GM11168 (cell line): ENCODE measurements at regions not wholly inside any gene's neighbourhood (a gene's known extent, or its start where the extent isn't known, plus 50 kb on each side); places are given as distances from the start of the nearest gene placed in this dataset.

Experiments used
- in situ Hi-C: fragments of 300-500 bp; cut with MboI; formaldehyde crosslinking; loops from one replicate; pipeline ENCODE4 v1.12.0; 2022; ENCODE audit warnings: low sequenced_read_pairs; ENCODE audit not compliant: unreplicated experiment

DNA sequence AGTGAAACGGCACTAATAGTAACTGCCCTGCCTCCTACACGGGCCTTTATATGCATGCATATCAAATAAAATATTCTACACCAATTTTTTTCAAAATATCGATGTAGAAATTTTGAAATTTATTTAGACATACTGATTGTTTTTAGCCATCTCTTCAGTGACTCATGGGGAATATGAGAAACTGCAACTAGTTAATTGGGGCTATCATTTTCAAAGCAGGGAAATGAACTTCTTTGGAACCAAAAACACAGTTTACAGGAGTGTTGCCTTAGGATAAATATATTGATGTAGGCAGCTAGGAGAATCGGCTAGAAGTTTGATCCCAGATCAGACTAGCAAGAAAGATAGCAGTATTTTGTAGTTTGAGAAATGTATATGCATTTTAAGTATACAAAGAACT is 1010.8 kb upstream of the AGA start:
- in situ Hi-C loops, result no loop called here

DNA sequence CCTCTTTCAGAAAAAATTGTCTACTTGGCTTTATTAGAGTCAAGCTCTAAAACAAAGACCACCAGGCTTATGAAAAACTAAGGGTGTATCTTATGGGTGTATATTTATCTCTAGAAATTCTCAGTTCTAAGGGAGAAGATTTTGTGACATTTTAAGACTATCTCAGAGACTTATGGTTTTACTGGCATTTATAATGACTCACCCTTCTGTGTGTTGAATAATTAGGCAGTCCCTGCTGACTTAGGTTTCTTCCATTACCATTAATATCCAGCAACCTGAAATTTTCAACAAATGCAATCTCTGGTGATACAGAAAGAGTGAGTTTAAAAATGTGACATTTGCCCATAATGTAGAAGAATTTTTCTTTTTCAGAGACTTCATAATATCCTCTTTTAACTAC is 1015.0 kb upstream of the AGA start:
- in situ Hi-C loops, result no loop called here

DNA sequence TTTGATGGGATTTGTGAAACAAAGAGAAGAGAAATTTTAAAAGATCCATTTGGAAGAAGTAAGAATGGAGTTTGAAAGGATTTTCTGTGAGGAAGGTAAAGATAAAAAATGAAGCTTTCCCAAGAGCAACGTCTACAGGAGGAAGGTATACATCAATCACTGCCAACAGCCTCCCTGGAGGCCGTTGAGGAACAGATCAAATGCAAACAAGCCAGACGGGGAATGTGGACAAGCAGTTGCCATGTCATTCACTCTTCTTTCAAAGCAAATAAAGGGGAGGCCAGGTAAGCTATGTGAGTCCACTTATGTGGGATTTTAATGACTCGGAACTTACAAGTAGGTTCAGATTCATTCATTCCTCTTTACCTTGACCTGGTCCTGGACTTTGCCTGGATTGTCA is 1020.5 kb upstream of the AGA start:
- in situ Hi-C loops, result no loop called here

DNA sequence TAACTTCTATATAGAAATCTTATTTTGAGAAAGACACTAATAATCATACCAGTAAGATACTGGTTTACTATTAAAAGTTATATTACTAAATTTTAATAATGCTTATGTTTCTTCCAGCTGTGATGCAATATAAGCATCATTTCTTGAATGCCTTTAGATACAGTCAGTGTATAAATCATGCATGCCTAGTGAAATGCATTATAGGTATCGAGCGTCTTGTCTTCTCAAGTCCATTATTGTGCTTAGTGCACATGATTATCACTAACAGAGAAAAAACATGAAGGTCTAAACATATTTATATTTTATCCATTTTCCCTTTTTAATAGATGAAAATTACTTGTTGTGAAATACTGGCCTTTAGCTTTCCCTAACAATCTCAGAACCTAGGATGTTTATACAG is 1021.5 kb upstream of the AGA start:
- in situ Hi-C loops, result no loop called here

DNA sequence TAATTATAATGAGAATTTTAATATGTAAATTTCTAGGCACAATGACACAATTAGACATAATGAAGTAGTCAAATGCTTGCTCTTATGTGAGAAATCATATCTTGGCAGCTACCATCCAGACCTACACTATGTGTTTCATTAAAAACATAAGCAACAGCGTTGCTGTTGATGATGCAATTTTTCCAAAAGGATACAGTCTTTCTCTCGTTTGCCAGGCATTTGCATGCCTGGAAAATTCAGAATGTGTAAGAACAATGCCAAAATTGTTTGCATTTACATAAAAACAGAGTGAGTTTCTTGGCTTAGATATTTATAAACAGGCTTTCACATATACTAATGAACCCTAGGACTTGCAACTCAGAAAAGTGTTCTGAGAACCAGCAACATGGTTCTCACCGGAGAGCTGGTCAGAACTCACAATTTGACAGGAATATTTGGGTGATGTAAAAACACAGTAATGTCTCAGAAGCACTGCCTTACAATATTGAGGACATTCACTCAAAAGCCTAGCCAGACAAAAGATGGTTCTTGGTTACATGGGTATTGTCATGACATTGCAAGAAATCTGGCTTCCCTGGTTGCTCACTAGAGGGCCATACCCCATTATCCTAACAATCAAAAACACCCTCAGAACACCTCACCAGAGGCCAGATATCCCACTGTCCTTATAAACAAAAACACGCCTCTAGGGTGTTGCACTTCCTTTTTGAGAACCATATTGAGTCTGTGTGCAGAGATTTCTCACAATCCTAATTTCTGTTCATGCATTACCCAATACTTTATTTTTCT is 1029.0 kb upstream of the AGA start:
- in situ Hi-C loops, result no loop called here

DNA sequence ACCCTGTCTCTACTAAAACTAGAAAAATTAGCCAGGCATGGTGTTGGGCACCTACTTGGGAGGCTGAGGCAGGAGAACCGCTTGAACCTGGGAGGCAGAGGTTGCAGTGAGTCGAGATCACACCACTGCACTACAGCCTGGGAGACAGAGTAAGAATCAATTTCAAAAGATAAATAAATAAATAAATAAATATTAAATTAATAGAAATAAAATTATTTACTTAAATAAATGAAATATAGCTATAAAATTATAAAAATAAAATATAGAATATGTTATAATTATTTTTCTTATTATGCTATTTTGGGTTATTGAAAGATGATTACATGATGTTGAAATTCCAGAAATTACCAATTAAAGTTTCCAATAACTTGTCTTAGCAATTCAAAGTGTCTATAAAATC is 1029.8 kb upstream of the AGA start:
- in situ Hi-C loops, result no loop called here

DNA sequence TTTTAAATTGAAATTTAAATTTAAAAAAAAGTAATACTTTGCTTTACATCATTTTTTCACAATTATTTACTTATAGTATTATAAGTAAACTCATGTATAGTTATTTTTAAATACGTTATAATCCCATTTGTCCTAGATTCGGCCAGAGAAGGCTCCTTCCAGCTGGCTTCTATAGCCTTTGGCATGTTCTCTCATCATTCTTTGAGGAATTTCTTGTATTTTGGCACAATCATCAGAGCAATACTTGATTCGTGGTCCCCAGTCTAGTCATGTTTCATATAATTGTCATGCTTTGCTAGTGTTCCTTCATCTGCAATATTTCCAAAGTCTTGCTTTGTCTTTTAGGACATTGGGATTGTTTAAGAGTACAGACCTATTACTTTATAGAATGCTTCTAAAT is 1037.9 kb upstream of the AGA start:
- in situ Hi-C loops, result no loop called here

DNA sequence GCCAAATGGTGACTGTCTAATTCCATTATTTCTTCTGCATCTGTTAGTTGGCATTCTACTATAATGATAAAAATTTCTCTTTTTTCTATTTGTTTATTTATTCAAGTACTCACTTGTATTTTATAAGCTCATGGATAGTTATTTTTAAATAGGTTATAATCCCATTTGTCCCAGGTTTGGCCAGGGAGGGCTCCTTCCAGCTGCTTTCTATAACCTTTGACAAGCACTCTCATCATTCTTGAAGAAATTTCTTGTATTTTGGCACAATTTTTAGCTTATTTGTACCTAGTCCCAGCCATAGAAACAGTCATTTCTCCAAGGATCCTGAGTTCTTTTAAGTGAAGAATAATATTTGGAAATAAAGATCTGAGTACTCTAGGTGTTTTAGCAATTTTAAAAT is 1038.6 kb upstream of the AGA start:
- in situ Hi-C loops, result no loop called here

DNA sequence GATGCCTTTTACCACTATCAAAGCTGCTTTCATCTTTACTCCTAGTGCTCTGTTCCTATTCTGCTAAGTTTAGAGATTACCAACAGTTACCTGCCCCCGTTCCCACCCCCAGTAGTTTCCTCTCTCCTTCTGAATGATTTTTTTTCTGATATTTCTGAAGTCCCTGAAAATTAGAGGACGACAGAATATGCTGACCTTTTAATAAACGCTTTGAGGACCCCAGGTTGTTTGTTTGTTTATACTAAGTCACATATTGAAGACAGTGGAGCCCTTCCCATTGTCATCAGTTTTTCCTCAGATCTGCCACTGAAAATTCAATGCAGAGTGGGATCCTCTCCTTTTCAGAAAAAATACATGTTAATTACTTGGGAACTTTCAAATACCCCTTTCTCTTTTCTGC is 1039.3 kb upstream of the AGA start:
- in situ Hi-C loops, result no loop called here

DNA sequence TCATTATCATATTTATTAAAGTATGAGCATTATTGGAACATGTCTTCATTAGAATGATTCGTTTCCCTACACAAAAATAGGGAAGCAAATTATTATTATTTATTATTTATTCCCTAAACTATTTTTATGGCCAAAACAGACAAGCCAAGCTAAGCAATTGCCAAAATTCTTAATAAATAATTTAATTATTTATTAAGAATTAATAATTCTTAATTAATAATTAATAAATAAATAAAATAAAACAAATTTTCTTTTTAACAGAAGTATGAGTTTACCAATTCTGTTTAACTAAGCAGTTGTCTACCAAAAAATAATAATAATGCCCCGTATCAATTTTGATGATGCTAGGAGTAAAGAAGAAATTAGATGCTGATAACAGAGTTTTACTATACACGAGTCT is 1080.8 kb upstream of the AGA start:
- in situ Hi-C loops, result no loop called here

DNA sequence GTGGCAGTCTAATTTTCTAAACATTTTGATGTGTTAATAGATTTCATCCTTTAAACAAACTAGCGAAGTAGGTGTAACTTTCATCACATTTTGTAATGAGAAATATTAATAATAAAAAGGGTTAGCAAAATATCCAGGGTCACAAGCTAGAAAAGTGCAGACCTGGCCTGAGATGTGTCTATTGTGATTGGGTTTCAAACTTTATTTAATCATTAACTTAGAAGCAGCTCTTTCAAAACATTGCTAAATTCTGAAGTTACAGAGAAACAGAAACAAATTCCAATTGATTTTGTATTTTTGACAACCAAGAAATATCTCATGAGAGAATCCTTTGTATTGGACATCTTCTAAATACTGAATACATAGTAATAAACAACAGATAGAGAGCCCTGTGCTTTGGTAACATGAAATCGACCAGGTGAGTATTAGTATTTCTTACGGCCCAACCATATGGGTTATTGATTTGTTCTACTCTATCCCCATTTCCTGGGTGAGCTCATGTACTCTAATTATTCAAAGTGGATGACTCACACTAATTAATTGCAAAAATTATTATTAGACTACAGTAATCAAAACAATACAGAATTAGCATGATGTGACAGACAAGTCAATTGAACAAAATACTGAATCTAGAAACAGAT is 1093.8 kb upstream of the AGA start:
- in situ Hi-C loops, result no loop called here

DNA sequence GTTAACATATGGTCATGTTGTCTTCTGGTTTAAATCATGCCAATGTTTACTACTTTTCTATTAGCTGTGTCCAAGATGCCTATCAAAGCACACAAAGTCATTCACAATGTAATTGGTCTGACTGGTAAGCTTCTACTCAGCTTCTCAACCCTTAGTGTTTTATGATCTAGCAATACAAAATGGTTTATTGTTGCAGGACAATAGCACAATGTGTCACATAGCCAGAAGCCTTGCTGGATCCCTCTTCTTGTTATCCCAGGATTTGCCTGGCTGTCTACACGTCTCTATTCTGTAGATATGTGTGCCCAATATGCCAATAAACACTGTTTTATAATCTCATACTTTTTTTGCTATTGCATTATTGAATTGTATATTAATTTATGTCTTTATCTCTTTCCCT is 1111.0 kb upstream of the AGA start:
- in situ Hi-C loops, result no loop called here

DNA sequence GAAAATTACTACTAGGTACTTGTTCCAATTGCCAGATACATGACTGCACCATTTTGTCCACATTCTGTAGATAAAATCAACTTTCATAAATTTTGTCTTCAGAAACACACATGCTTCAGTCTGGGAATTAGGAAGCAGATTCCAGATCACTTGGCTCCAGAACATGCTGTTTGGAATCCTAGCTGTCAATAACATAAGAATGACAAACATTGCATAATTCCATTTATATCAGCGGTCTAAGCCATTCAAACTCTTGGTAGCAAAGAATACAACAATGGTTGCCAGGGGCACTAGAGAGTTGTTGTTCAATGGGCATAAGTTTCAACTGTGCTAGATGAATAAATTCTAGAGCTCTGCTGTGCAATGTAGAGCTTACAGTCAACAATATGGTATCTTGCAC is 1112.1 kb upstream of the AGA start:
- in situ Hi-C loops, result no loop called here

DNA sequence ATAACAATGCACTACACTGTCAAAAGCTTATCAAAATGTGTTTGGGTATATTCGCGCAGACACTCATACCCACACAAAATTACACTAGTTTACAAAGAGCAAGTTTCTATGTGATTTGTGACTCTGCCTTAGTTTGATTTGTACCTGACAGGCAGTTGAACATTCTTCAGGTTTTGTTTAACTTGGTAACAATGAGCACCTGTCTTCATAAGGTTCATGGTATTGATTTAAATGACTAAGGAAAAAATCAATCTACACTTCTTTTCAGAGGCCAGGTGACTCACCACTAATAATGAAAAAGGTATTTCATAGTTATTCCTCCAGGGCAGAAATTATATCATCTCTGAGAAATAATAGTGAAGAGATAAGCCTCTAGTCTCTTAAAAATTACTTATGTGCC is 1114.6 kb upstream of the AGA start:
- in situ Hi-C loops, result no loop called here

DNA sequence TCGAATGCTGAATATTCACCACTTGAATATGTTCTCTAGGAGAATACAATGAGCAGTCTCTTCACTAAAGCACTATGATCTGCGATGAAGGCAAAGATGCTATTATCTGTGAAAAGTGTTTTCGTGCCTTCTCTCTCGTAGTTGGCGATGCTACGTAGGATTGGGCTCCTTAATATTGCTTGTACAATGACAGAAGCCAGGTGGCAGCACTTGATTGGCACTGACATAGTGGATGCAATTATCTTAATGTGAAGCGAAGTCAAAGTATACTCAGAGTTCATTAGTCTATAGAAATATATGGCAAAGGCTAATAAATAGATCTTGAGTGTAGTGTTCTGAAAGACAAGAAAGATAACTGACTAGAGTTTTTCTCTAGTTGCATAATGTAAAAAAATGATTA is 1135.7 kb upstream of the AGA start:
- in situ Hi-C loops, result no loop called here

DNA sequence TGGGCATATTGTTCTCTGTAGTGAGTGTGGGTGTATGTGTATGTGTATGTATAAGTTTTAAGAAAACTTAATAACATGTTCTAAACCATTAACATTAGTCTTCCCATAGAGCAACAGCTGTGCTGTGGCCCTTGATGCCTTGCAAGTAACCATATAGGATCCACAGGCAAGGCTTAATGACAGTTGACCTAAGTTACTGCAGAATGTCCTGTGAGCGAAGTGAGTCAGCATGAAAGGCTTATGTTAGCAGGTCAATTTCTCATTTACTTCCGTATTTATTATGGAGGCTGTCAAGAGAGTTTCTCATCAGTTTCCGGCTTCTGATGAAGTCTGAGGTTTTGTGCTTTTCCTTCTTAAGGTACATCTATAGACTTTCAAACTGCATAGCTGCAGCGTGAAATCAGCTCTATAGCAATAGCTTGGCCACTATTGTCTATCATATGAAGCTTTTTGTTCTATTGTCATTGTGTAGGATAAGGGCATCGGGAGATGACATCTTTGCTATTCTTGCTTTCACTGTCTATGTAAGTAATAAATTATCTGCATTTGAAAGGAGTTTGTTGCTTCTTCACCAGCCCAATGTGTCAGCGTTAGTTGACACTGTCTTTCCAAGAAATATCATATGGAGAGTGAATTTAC is 1153.4 kb upstream of the AGA start:
- in situ Hi-C loops, result no loop called here

DNA sequence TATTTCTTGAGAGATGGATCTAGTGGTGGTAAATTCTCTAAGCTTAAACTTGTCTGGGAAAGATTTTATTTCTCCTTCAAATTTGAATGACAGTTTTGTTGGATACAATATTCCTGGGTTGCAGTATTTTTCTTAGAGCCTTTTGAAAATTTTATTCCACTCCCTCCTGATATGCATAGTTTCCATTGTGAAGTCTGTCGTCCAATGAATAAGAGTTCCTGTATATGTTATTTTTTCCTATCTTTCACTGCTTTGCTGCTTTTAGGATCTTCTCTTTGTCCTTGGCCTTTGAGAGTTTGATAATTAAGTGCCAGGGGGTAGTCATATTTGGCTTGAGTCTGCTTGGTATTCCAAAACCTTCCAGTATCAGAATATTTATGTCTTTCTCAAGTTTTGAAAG is 1156.4 kb upstream of the AGA start:
- in situ Hi-C loops, result no loop called here

DNA sequence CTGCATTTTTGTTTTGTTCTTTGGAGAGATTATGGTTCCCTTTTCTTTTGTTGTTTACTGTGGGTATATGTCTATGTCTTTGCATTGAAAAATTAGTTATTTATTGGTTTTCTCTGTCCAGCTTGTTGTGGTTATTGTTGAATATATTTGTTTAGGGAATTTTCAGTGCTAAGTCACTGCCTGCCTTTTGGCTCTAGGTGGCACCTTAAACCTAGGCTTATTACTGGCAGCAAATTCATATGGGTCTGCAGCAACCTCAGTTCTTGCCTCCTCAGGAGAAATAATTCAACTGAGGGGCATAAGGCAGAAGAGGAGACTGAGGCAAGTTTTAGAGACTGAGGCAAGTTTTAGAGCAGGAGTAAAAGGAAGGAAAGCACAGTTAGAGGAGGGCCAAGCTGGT is 1157.3 kb upstream of the AGA start:
- in situ Hi-C loops, result no loop called here

DNA sequence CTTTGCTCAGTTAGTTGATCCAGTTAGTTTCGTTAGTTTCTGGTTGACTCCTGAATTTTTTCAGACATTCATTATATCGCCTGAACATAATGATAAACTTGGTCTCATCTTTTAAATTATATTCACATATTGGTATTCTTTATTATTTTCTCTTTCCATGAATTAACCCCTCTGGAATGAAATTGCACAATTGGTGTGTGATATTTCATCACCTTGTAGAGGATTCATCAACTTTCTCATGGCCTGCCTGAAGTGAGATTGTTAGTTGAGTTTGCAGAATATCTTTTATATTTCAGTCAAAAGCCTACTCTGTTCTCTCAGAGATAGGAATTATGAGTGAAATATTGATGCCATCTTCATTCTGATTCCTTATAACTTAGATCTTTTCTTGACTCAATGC is 1160.6 kb upstream of the AGA start:
- in situ Hi-C loops, result no loop called here

DNA sequence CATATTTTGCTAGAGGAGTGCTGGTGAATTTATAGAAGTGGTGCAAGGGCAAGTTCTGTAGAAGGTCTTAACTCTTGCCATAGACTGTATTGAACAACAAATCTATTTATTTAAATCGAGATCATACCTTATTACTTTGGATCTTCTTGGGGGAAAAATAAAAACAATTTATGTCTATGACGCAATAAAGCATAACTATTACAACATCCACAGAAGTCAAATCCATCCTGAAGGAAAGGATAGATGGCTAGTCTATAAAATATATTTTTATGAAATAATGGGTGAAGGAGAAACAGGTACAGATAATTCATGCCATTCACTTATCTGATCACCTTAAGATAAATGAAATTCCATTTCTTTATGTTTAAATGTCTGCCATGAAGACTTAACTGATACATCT is 1168.8 kb upstream of the AGA start:
- in situ Hi-C loops, result no loop called here

DNA sequence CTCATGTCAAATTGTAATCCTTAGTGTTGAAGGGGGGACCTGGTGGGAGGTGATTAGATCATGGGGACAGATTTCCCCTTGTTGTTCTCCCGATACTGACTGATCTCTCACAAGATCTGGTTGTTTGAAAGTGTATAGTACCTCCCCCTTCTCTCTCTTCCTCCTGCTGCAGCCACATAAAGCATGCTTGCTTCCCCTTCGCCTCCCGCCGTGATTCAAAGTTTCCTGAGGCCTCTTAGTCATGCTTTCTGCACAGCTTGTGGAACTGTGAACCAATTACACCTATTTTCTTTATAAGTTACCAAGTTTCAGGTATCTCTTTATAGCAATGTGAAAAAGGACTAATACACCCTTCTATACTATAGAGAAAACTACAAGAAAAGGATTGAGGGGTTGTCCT is 1170.5 kb upstream of the AGA start:
- in situ Hi-C loops, result no loop called here

DNA sequence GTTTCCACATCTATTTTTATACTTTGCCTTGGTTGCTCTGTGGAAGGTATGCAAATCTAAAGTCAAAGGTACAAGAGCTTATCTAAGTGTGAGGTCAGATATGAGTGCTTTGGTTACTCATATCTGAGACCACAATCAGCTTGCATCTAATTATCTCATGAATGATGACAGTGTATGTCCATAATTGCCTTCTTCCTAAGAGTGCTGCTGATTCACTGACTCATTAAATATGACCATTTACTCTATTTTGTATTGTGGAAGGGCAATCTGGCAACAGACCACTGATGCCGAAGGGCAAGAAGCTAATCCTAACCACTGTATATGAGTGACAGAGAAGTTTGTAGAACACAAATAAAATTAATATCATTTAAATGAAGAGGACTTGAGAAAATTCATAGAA is 1190.2 kb upstream of the AGA start:
- in situ Hi-C loops, result no loop called here
